ENCODE measurements at regions not wholly inside any gene's neighbourhood (a gene's known extent, or its start where the extent isn't known, plus 50 kb on each side); places are given as distances from the start of the nearest gene placed in this dataset.

GRCh38 chr18:38971881-38972280 lies 1406.3 kb upstream of the CELF4 start (continued):
- no peak for TF ChIP-seq SAP30 (IDR thresholded peaks at IDR 0.05; ENCODE audit: insufficient read depth, insufficient replicate concordance, low read length)
- TF ChIP-seq TBP (IDR thresholded peaks at IDR 0.05; ENCODE audit: low read depth, low read length): no peak
- TF ChIP-seq TEAD4 (IDR thresholded peaks at IDR 0.05; ENCODE audit: low read depth, low read length): no peak
- no peak for TF ChIP-seq SP4 (IDR thresholded peaks at IDR 0.05; ENCODE audit: low read length)
- no peak for TF ChIP-seq ASH2L (IDR thresholded peaks at IDR 0.05; ENCODE audit: low read length)
- TF ChIP-seq PHF8 (conservative IDR thresholded peaks at IDR 0.05; ENCODE audit: low read depth, low read length): no peak

All from H1 (cell line).